ENCODE measurements at regions not wholly inside any gene's neighbourhood (a gene's known extent, or its start where the extent isn't known, plus 50 kb on each side); places are given as distances from the start of the nearest gene placed in this dataset.

GRCh38 chr19:31083105-31083504 lies 266.1 kb downstream of the TSHZ3 start:
- DNase-seq (ENCODE audit: low read depth, low spot score), result no peak
- no peak overlapping the region for H3K4me3 ChIP-seq (ENCODE audit: low read depth, low read length)
- in situ Hi-C loops (cut with HindIII; ENCODE audit: low sequenced_read_pairs), result no loop called here
- TF ChIP-seq CTCF (IDR thresholded peaks at IDR 0.05; ENCODE audit: low read depth, low read length), result no peak

GRCh38 chr19:31075146-31075655 lies 274.0 kb downstream of the TSHZ3 start:
- DNase-seq (ENCODE audit: low read depth, low spot score), result no peak
- TF ChIP-seq CTCF (IDR thresholded peaks at IDR 0.05; ENCODE audit: low read depth, low read length), result no peak
- in situ Hi-C loops (cut with HindIII; ENCODE audit: low sequenced_read_pairs), result no loop called here
- no peak overlapping the region for H3K4me3 ChIP-seq (ENCODE audit: low read depth, low read length)

- in situ Hi-C loops (cut with HindIII; ENCODE audit: low sequenced_read_pairs), result no loop called here
- no peak for TF ChIP-seq CTCF (IDR thresholded peaks at IDR 0.05; ENCODE audit: low read depth, low read length)
Measured at GRCh38 chr19:31074199-31075125, 274.8 kb downstream of the TSHZ3 start.

GRCh38 chr19:31073485-31074198 lies 275.6 kb downstream of the TSHZ3 start:
- no peak for TF ChIP-seq CTCF (IDR thresholded peaks at IDR 0.05; ENCODE audit: low read depth, low read length)
- in situ Hi-C loops (cut with HindIII; ENCODE audit: low sequenced_read_pairs), result no loop called here

More at GRCh38 chr19:31074199-31075125, 274.8 kb downstream of the TSHZ3 start:
- no peak for DNase-seq (ENCODE audit: low read depth, low spot score)
- no peak overlapping the region for H3K4me3 ChIP-seq (ENCODE audit: low read depth, low read length)

DNA sequence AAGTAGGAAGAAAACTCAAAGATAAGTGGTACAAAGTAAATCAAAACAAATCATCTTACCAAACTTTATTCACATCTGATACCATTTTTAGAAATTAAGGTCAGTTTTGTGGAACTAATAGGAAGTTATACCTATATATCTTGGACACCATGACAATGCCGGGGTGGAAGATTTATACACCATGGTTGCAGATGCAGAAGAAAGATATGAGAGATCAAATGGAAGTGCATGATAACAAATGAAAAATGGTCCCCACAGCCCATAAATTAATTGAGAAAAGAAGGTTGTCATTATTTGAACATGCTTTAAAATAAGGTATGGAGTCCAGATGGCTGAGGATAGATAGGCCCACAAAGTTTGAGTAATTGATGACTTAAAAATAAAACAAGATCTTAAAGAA lies 276.8 kb downstream of the TSHZ3 start:
- no peak overlapping the region for H3K4me3 ChIP-seq (ENCODE audit: low read depth, low read length)
- TF ChIP-seq CTCF (IDR thresholded peaks at IDR 0.05; ENCODE audit: low read depth, low read length), result no peak
- in situ Hi-C loops (cut with HindIII; ENCODE audit: low sequenced_read_pairs), result no loop called here
- no peak for DNase-seq (ENCODE audit: low read depth, low spot score)

More at GRCh38 chr19:31073485-31074198, 275.6 kb downstream of the TSHZ3 start:
- no peak for DNase-seq (ENCODE audit: low read depth, low spot score)
- no peak overlapping the region for H3K4me3 ChIP-seq (ENCODE audit: low read depth, low read length)

DNA sequence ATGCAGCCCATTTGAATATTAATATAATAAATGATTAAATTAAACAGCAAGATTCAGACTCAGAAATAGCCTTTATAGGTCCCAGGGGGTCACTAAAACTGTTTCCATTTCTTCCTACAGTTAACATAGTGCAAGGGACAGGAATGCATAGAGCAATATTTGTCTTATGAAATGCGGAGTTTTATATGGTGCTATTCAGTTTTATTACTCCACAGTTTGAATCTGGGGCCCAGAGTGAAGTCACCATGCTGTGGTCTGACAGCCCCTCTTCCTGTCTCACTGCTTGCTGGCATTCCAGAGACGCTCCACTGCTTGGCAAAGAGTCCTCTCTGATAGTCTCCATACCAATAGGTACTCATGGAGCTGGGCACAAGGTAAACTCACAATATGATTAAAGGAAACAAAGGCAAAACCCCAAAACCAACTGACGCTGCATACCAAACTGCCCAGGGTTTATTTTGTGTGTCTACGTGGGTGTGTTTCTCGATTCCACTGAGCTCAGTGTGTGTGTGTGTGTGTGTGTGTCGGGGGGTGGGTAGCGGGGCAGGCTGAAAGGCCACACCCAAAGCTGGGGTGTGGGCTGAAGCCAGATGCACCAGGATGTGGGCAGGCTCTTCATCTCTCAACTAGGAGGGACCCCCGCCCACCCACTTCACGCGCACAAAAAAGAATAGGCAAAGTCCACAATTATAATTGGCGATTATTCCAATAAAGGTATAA lies 277.9 kb downstream of the TSHZ3 start:
- in situ Hi-C loops (cut with HindIII; ENCODE audit: low sequenced_read_pairs), result no loop called here
- TF ChIP-seq CTCF (IDR thresholded peaks at IDR 0.05; ENCODE audit: low read depth, low read length), result no peak
- no peak for DNase-seq (ENCODE audit: low read depth, low spot score)
- H3K4me3 ChIP-seq (ENCODE audit: low read depth, low read length), result no peak overlapping the region

Measured in astrocyte of the spinal cord (primary cell).